ENCODE measurements at regions not wholly inside any gene's neighbourhood (a gene's known extent, or its start where the extent isn't known, plus 50 kb on each side); places are given as distances from the start of the nearest gene placed in this dataset. TPM values are rescaled to one million over a fixed set of nuclear protein-coding genes. Genes with fewer than 3 reads are reported as not detected.

DNA sequence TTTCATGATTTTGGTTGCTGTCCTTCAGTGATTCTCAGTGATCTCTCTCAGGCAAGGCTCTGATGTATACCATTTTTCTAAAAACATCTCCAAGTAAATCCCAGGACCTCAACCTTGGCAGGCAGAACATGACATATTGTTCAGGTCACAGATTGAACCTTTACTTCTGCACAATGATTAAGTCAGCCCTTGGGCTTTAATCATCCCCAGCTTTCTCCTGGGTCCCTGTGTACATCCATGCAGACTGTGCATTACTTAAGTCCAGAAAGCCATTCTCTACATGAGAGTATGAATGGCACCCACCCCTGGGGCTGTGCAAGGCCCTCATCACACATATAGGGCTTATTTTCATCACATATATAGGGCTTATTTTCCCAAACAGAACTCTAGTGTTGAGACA lies 58.7 kb upstream of the ADAMTS3 start:
- H3K9me1 ChIP-seq (replicated peaks; ENCODE audit: control insufficient read depth, extremely low read depth, insufficient read depth, low read length): no peaks in the 10 kb centered on the region
- POLR2A ChIA-PET: no interaction called here
- BruUV-seq (replicated peaks): no TSS peak
- no peak overlapping the region for H3K4me3 ChIP-seq (replicated peaks in 1 of 3; ENCODE audit: insufficient read depth in 1 of 3, low read depth in 1 of 3, low read length in 3 of 3)
- H3K27ac ChIP-seq (ENCODE audit: insufficient read depth, low read depth, low read length): no peak overlapping the region
- intact Hi-C loops (cut with micrococcal nuclease) (no loop called here), dilution Hi-C loops (cut with MboI; ENCODE audit: extremely low pct_ligation_motif_present, low sequenced_read_pairs) (no loop called here)
- no peaks in the 10 kb centered on the region for H3K36me3 ChIP-seq (ENCODE audit: control insufficient read depth in 2 of 2, extremely low read depth in 1 of 2, insufficient read depth in 2 of 2, low read length in 2 of 2)
- CTCF ChIA-PET: no interaction called here
- H3K79me2 ChIP-seq (ENCODE audit: control insufficient read depth, insufficient read depth, low read length): no peaks in the 10 kb centered on the region
- no peak overlapping the region for H3K4me2 ChIP-seq (ENCODE audit: insufficient read depth, low read length)
- no peak overlapping the region for H3K9ac ChIP-seq (replicated peaks; ENCODE audit: extremely low read depth, insufficient read depth, low read length)
- no peak for DNase-seq (ENCODE audit: low read depth, low spot score)
- H3K4me1 ChIP-seq (ENCODE audit: control insufficient read depth, extremely low read depth, insufficient read depth, low read length): no peaks in the 10 kb centered on the region
- no peaks in the 10 kb centered on the region for H3K9me3 ChIP-seq (replicated peaks; ENCODE audit: control insufficient read depth, insufficient read depth, low read length)
- TF ChIP-seq, protein P1, sequence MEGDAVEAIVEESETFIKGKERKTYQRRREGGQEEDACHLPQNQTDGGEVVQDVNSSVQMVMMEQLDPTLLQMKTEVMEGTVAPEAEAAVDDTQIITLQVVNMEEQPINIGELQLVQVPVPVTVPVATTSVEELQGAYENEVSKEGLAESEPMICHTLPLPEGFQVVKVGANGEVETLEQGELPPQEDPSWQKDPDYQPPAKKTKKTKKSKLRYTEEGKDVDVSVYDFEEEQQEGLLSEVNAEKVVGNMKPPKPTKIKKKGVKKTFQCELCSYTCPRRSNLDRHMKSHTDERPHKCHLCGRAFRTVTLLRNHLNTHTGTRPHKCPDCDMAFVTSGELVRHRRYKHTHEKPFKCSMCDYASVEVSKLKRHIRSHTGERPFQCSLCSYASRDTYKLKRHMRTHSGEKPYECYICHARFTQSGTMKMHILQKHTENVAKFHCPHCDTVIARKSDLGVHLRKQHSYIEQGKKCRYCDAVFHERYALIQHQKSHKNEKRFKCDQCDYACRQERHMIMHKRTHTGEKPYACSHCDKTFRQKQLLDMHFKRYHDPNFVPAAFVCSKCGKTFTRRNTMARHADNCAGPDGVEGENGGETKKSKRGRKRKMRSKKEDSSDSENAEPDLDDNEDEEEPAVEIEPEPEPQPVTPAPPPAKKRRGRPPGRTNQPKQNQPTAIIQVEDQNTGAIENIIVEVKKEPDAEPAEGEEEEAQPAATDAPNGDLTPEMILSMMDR (IDR thresholded peaks at IDR 0.05; ENCODE audit: extremely low read depth in 1 of 2, insufficient read depth in 1 of 2, low read depth in 1 of 2, low read length in 2 of 2): no peak
- no peak for TF ChIP-seq FOS (IDR thresholded peaks at IDR 0.05; ENCODE audit: borderline replicate concordance, insufficient read depth, low read length)
- no peak for TF ChIP-seq MYC (IDR thresholded peaks at IDR 0.05; ENCODE audit: low read depth, low read length)
- no peak for TF ChIP-seq POLR2A (IDR thresholded peaks at IDR 0.05; ENCODE audit: low read depth, low read length)
- TF ChIP-seq, protein P2, sequence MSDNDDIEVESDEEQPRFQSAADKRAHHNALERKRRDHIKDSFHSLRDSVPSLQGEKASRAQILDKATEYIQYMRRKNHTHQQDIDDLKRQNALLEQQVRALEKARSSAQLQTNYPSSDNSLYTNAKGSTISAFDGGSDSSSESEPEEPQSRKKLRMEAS (IDR thresholded peaks at IDR 0.05; ENCODE audit: insufficient read depth, insufficient read length): no peak
- TF ChIP-seq GATA2 (IDR thresholded peaks at IDR 0.05; ENCODE audit: insufficient read depth, insufficient read length, low read depth, low read length): no peak
- no peak for TF ChIP-seq POLR2AphosphoS5 (IDR thresholded peaks at IDR 0.05; ENCODE audit: insufficient read depth, low read depth, low read length)
- TF ChIP-seq JUN (IDR thresholded peaks at IDR 0.05; ENCODE audit: borderline replicate concordance, insufficient read depth, insufficient read length, low read depth): no peak
- no peak for TF ChIP-seq EZH2 (IDR thresholded peaks at IDR 0.05; ENCODE audit: borderline replicate concordance, low read depth, low read length, severe bottlenecking)
- no peak for FAIRE-seq
- no peaks in the 10 kb centered on the region for H3K27me3 ChIP-seq (ENCODE audit: control insufficient read depth in 2 of 2, insufficient read depth in 2 of 2, low read length in 2 of 2)
- no peak overlapping the region for H2AFZ ChIP-seq (ENCODE audit: low read depth, low read length)
- H4K20me1 ChIP-seq (replicated peaks; ENCODE audit: control insufficient read depth, extremely low read depth, insufficient read depth, low read length): no peaks in the 10 kb centered on the region

Small RNAs in the stretch of these regions (small RNA-seq; reads per million reads assigned to genes)
- gene RNU4ATAC9P (ENCODE audit: insufficient read depth, insufficient read length, low read depth, low replicate concordance): not detected
